GM12878 (cell line): ENCODE measurements at regions not wholly inside any gene's neighbourhood (a gene's known extent, or its start where the extent isn't known, plus 50 kb on each side); places are given as distances from the start of the nearest gene placed in this dataset.

Source experiments
- BACH1 ChIP-seq: fragments of 450-650 bp; IDR thresholded peaks from 2 replicates; pipeline ENCODE4 v1.6.1; 2017; ENCODE audit warnings: mild to moderate bottlenecking, borderline replicate concordance
- CHD2 ChIP-seq: IDR thresholded peaks from 2 replicates; pipeline ENCODE4 v1.6.1; 2011; ENCODE audit warnings: low read depth, low read length, improper control_type of control experiment, borderline replicate concordance
- EGR1 ChIP-seq, 2 experiments: IDR thresholded peaks; 1 replicate in 1 of 2; 2 replicates in 1 of 2; pipeline ENCODE4 v1.6.1; 2011 to 2012; ENCODE audit warnings: low read depth in 2 of 2, low read length in 2 of 2, borderline replicate concordance in 1 of 2, mild to moderate bottlenecking in 1 of 2, moderate library complexity in 1 of 2
- EP300 ChIP-seq, 2 experiments: fragments of 150-350 bp in 1 of 2; IDR thresholded peaks; 2 replicates each; pipeline ENCODE4 v1.6.1; 2011 to 2012; ENCODE audit warnings: low read depth in 2 of 2, low read length in 2 of 2, borderline replicate concordance in 1 of 2, improper control_type of control experiment in 1 of 2, inconsistent platforms in 1 of 2; ENCODE audit not compliant: control insufficient read depth in 1 of 2

DNA sequence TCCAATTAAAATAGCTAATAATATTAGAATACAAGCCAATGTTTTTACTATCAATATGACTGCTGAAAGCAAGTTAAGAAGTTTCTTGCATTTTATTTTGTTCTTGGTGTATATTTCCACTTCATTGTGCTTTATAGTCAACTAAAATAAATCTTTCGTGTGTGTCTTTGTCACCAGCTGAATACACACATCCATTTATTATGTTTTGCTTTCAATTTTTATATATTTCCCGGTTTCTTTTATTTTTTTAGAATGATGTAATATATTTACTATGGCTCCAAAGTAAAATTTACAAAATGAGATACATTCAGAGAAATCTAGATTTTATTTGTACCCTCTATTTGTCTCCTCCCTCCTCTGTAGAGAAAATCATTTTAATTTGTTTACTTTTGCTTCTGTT lies 495.9 kb upstream of the PAPPA start:
- TF ChIP-seq EP300 (IDR thresholded peaks at IDR 0.05; ENCODE audit: borderline replicate concordance in 1 of 2, control insufficient read depth in 1 of 2, low read depth in 2 of 2, low read length in 2 of 2) (no peak), BACH1 (no peak), EGR1 (IDR thresholded peaks at IDR 0.05; ENCODE audit: borderline replicate concordance in 1 of 2, low read depth in 2 of 2, low read length in 2 of 2) (no peak), CHD2 (no peak)
